PC-3 (cell line): ENCODE measurements at regions not wholly inside any gene's neighbourhood (a gene's known extent, or its start where the extent isn't known, plus 50 kb on each side); places are given as distances from the start of the nearest gene placed in this dataset.
"Not testable (repeated sequence)": the region's sequence is repeated elsewhere in the genome, so short reads cannot be mapped to it uniquely, and the experiment has no call there.

Experiments used
- ATAC-seq: fragments of 200-7000 bp; cut with Tn5 transposase; 2 replicates; pipeline ENCODE4 v1.9.1; 2020; ENCODE audit warnings: mild to moderate bottlenecking, moderate library complexity
- BruUV-seq: library from RNA; stranded (reverse); fragments of 400-500 nt; replicated peaks from 2 replicates; lab custom pipeline; 2021; lab: Mats Ljungman, UMichigan
- CTCF ChIA-PET: fragments of 300-600 bp; sonication (Branson Sonifier 250); formaldehyde crosslinking; loops from one replicate; lab custom pipeline; 2022; ENCODE audit warnings: antibody characterized with exemption; lab: Charles Lee
- POLR2A ChIA-PET: fragments of 300-600 bp; sonication (Branson Sonifier 250); formaldehyde crosslinking; loops from one replicate; lab custom pipeline; 2022; ENCODE audit warnings: antibody characterized with exemption; ENCODE audit not compliant: unreplicated experiment; lab: Charles Lee
- DNase-seq: peaks from one replicate; pipeline ENCODE4 v3.0.0-alpha.2; 2015
- H2AFZ ChIP-seq: fragments of 300-600 bp; sonication (generic); 2 replicates; pipeline ENCODE4 v1.6.0; 2016; ENCODE audit warnings: antibody characterized with exemption, low read length
- H3F3A ChIP-seq: fragments of 300-600 bp; sonication (generic); one replicate; pipeline ENCODE4 v1.6.0; 2017; ENCODE audit warnings: antibody characterized with exemption, low read length, control low read depth, mild to moderate bottlenecking; ENCODE audit not compliant: unreplicated experiment
- H3K27ac ChIP-seq: fragments of 300-600 bp; sonication (generic); 2 replicates; pipeline ENCODE4 v1.5.1; 2016; ENCODE audit warnings: mild to moderate bottlenecking, low read length
- H3K27me3 ChIP-seq: fragments of 300-600 bp; sonication (generic); 2 replicates; pipeline ENCODE4 v1.6.1; 2016; ENCODE audit warnings: low read length, mixed read lengths
- H3K36me3 ChIP-seq: fragments of 300-600 bp; sonication (generic); 2 replicates; pipeline ENCODE4 v1.6.1; 2016; ENCODE audit warnings: low read depth, mixed run types, low read length, mixed read lengths
- H3K4me1 ChIP-seq: fragments of 300-600 bp; sonication (generic); 2 replicates; pipeline ENCODE4 v1.5.1; 2016; ENCODE audit warnings: low read length; ENCODE audit not compliant: insufficient read depth
- H3K4me2 ChIP-seq: fragments of 300-600 bp; sonication (generic); 2 replicates; pipeline ENCODE4 v1.6.0; 2016; ENCODE audit warnings: low read length
- H3K4me3 ChIP-seq: fragments of 300-600 bp; sonication (generic); 2 replicates; pipeline ENCODE4 v1.5.1; 2016; ENCODE audit warnings: mild to moderate bottlenecking, low read length, mixed read lengths
- H3K79me2 ChIP-seq: fragments of 300-600 bp; sonication (generic); 2 replicates; pipeline ENCODE4 v1.6.1; 2017; ENCODE audit warnings: low read length, mixed read lengths
- H3K9ac ChIP-seq: fragments of 300-600 bp; sonication (generic); 2 replicates; pipeline ENCODE4 v1.6.0; 2016; ENCODE audit warnings: mild to moderate bottlenecking, low read length
- H3K9me2 ChIP-seq: fragments of 300-600 bp; sonication (generic); replicated peaks from 2 replicates; pipeline ENCODE4 v1.6.1; 2016; ENCODE audit warnings: mixed run types, low read length, mixed read lengths
- H3K9me3 ChIP-seq: fragments of 300-600 bp; sonication (generic); 2 replicates; pipeline ENCODE4 v1.6.1; 2016; ENCODE audit warnings: low read length, mixed read lengths
- H4K20me1 ChIP-seq: fragments of 300-600 bp; sonication (generic); 2 replicates; pipeline ENCODE4 v1.6.1; 2016; ENCODE audit warnings: low read length, mixed read lengths
- CTCF ChIP-seq: fragments of 300-600 bp; sonication (generic); conservative IDR thresholded peaks from 2 replicates; pipeline ENCODE4 v1.5.1; 2017; ENCODE audit warnings: antibody characterized with exemption, low read depth, mild to moderate bottlenecking, low read length
- EZH2 ChIP-seq: fragments of 300-600 bp; sonication (generic); IDR thresholded peaks from one replicate; pipeline ENCODE4 v1.6.1; 2017; ENCODE audit warnings: antibody characterized with exemption, mild to moderate bottlenecking, low read length; ENCODE audit not compliant: unreplicated experiment
- EZH2phosphoT487 ChIP-seq: fragments of 300-600 bp; sonication (generic); IDR thresholded peaks from 2 replicates; pipeline ENCODE4 v1.6.1; 2018; ENCODE audit warnings: mild to moderate bottlenecking, antibody characterized with exemption, low read length, borderline replicate concordance
- intact Hi-C: fragments of 100-400 bp; cut with micrococcal nuclease; formaldehyde crosslinking; loops from 2 replicates; pipeline ENCODE4 v1.9.0; 2023

DNA sequence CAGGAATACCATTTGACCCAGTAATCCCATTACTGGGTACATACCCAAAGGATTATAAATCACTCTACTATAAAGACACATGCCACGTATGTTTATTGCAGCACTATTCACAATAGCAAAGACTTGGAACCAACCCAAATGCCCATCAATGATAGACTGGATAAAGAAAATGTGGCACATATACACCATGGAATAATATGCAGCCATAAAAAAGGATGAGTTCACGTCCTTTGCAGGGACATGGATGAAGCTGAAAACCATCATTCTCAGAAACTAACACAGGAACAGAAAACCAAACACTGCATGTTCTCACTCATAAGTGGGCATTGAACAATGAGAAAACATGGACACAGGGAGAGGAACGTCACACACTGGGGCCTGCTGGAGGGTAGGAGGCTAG, 556.1 kb upstream of the ADGRL2 start:
- H3K9me2 ChIP-seq, BruUV-seq, H3K4me1 ChIP-seq, DNase-seq, CTCF ChIA-PET, H3F3A ChIP-seq, intact Hi-C loops, POLR2A ChIA-PET, H3K79me2 ChIP-seq, H3K9me3 ChIP-seq, H3K27ac ChIP-seq, H3K4me2 ChIP-seq, H3K9ac ChIP-seq, H3K4me3 ChIP-seq, H2AFZ ChIP-seq, ATAC-seq, H3K36me3 ChIP-seq, H4K20me1 ChIP-seq: not testable (repeated sequence)
- H3K27me3 ChIP-seq: peaks cover 30% of the 10 kb centered on the region

DNA sequence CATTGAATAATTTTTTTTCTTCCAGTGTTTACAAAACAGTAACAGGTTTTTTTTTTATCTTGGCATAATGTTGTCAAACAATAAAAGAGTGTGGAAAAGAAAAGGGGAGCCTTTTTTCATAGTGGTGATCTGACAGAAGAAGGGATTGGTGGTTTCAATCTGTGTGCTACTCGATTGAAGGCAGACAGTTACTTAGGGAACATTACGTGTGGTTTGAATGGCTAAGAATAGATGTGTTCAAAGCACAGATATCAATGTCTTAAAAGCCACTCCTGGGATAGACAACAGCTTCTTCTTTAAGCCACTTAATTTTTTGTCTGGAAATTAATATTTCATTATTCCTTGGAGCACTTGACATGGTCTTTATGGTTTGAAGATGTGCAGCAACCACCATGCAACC, 558.6 kb upstream of the ADGRL2 start:
- intact Hi-C loops: no loop called here
- Histone ChIP-seq H3K4me3 (no peak overlapping the region), H3K9me2 (no peaks in the 10 kb centered on the region), H3K79me2 (no peaks in the 10 kb centered on the region), H3F3A (no peaks in the 10 kb centered on the region), H3K4me2 (no peak overlapping the region), H3K9me3 (no peaks in the 10 kb centered on the region), H3K27ac (no peak overlapping the region), H3K9ac (no peak overlapping the region), H2AFZ (no peak overlapping the region), H4K20me1 (no peaks in the 10 kb centered on the region), H3K27me3 (peaks cover 46% of the 10 kb centered on the region), H3K4me1 (no peaks in the 10 kb centered on the region), H3K36me3 (no peaks in the 10 kb centered on the region)
- no peak for DNase-seq
- no TSS peak for BruUV-seq
- ATAC-seq: no peak
- no peak for TF ChIP-seq EZH2
- TF ChIP-seq EZH2phosphoT487: no peak
- no peak for TF ChIP-seq CTCF
- CTCF ChIA-PET: no interaction called here
- POLR2A ChIA-PET: no interaction called here

DNA sequence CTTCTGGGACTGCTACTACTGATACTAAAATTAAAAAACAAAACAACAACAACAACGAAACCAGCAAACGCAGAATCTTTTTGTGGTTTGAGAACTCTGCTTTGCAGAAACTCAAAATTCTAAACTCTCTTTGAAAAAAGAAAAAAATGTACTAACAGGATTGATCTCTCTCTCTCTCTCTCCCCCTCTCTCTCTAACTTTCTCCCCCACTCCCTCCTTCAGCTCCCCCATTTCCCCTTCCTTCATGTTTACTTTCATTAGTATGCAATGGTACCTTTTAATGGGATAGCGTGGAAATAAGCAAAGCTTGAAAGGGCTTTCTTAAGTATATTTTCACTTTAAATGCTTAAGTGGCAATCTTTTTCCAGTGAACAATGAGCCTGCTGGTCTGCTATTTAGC, 562.6 kb upstream of the ADGRL2 start:
- Histone ChIP-seq H3K4me1 (no peaks in the 10 kb centered on the region), H3K9ac (no peak overlapping the region), H2AFZ (no peak overlapping the region), H3K79me2 (no peaks in the 10 kb centered on the region), H4K20me1 (no peaks in the 10 kb centered on the region), H3K27me3 (peaks cover 47% of the 10 kb centered on the region), H3K4me2 (peak overlapping the region; percentile 30), H3K9me3 (no peaks in the 10 kb centered on the region), H3F3A (no peaks in the 10 kb centered on the region), H3K27ac (no peak overlapping the region), H3K9me2 (no peaks in the 10 kb centered on the region), H3K4me3 (peak overlapping the region; percentile 26), H3K36me3 (no peaks in the 10 kb centered on the region)
- ChIA-PET CTCF (interaction anchor here (0.7 kb wide), 1 partner anchor 704 kb away, joined by 15 read pairs; no protein-coding TSS in a partner anchor), POLR2A (no interaction called here)
- ATAC-seq: no peak
- no peak for DNase-seq
- no TSS peak for BruUV-seq
- intact Hi-C loops: no loop called here
- no peak for TF ChIP-seq EZH2phosphoT487
- no peak for TF ChIP-seq CTCF
- no peak for TF ChIP-seq EZH2
